Uterus (tissue), 2 donors: ENCODE measurements at regions not wholly inside any gene's neighbourhood (a gene's known extent, or its start where the extent isn't known, plus 50 kb on each side); places are given as distances from the start of the nearest gene placed in this dataset.

ENCODE experiments used
- POLR2A ChIP-seq, 2 donors: fragments of 450-650 bp; IDR thresholded peaks; one replicate each; pipeline ENCODE4 v1.6.1; 2016; ENCODE audit warnings: antibody characterized with exemption in 2 of 2, mild to moderate bottlenecking in 1 of 2, moderate library complexity in 1 of 2
- TF ChIP-seq, protein P1 (sequence below), 4 experiments: fragments of 200-600 bp in 2 of 4; fragments of 450-650 bp in 2 of 4; sonication (generic) in 2 of 4; IDR thresholded peaks; one replicate each; pipeline ENCODE4 v1.5.1; 2016 to 2019; ENCODE audit warnings: antibody characterized with exemption in 4 of 4, mild to moderate bottlenecking in 2 of 4, moderate library complexity in 1 of 4

DNA sequence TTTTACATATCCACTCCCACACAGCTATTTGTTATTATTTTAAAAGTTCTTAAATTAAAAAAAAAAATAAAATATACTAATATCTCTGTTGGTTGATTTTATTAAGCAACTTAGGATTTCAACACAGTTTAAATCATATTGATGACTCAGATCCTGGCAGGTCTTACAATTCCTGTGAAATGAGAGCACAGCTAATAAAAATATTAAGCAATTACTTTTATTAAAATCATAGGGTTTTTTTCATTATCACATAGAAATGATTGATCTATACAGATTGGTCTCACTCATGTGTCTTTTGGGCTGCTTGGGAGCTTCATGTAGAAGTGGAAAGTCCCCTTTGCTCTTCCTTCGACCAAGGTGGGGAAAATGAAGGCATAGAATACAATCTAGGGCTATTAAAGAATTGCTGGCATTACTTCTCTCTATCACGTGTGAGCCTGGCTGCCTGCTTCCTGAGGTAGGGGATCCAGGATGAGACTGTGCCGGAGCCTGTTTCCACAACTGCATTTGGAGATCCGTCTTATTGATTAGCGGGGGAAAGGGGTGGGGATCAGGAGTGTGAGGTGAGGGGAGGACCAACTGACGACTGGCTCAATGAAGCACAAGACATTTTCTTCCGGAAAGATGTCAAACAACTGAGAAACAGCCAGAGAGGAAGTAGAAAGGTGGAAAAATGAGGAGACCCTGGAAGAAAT is 858.0 kb downstream of the USP25 start:
- TF ChIP-seq, protein P1, sequence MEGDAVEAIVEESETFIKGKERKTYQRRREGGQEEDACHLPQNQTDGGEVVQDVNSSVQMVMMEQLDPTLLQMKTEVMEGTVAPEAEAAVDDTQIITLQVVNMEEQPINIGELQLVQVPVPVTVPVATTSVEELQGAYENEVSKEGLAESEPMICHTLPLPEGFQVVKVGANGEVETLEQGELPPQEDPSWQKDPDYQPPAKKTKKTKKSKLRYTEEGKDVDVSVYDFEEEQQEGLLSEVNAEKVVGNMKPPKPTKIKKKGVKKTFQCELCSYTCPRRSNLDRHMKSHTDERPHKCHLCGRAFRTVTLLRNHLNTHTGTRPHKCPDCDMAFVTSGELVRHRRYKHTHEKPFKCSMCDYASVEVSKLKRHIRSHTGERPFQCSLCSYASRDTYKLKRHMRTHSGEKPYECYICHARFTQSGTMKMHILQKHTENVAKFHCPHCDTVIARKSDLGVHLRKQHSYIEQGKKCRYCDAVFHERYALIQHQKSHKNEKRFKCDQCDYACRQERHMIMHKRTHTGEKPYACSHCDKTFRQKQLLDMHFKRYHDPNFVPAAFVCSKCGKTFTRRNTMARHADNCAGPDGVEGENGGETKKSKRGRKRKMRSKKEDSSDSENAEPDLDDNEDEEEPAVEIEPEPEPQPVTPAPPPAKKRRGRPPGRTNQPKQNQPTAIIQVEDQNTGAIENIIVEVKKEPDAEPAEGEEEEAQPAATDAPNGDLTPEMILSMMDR (IDR thresholded peaks at IDR 0.05) = no peak
- no peak for TF ChIP-seq POLR2A (IDR thresholded peaks at IDR 0.05)
